Testis (tissue), 2 donors: ENCODE measurements at regions not wholly inside any gene's neighbourhood (a gene's known extent, or its start where the extent isn't known, plus 50 kb on each side); places are given as distances from the start of the nearest gene placed in this dataset.

Experiments used
- POLR2A ChIP-seq: fragments of 450-650 bp; IDR thresholded peaks from one replicate; pipeline ENCODE4 v1.6.1; 2017; ENCODE audit warnings: antibody characterized with exemption, mild to moderate bottlenecking, moderate library complexity
- TF ChIP-seq, protein P1 (sequence below), 3 experiments: fragments of 450-650 bp in 2 of 3; fragments of 200-600 bp in 1 of 3; sonication (generic) in 1 of 3; IDR thresholded peaks; one replicate each; pipeline ENCODE4 v1.5.1; 2016 to 2019; ENCODE audit warnings: antibody characterized with exemption in 3 of 3, mild to moderate bottlenecking in 2 of 3, moderate library complexity in 1 of 3

- TF ChIP-seq POLR2A: no peak
- TF ChIP-seq, protein P1, sequence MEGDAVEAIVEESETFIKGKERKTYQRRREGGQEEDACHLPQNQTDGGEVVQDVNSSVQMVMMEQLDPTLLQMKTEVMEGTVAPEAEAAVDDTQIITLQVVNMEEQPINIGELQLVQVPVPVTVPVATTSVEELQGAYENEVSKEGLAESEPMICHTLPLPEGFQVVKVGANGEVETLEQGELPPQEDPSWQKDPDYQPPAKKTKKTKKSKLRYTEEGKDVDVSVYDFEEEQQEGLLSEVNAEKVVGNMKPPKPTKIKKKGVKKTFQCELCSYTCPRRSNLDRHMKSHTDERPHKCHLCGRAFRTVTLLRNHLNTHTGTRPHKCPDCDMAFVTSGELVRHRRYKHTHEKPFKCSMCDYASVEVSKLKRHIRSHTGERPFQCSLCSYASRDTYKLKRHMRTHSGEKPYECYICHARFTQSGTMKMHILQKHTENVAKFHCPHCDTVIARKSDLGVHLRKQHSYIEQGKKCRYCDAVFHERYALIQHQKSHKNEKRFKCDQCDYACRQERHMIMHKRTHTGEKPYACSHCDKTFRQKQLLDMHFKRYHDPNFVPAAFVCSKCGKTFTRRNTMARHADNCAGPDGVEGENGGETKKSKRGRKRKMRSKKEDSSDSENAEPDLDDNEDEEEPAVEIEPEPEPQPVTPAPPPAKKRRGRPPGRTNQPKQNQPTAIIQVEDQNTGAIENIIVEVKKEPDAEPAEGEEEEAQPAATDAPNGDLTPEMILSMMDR (IDR thresholded peaks at IDR 0.05): no peak
These were observed 265.3 kb upstream of the GK2 start for GRCh38 chr4:79673377-79673776.
